Endothelial cell of umbilical vein (primary cell): ENCODE measurements at regions not wholly inside any gene's neighbourhood (a gene's known extent, or its start where the extent isn't known, plus 50 kb on each side); places are given as distances from the start of the nearest gene placed in this dataset.
A peak's percentile ranks its signal among the peaks of the same experiment; 100 is the strongest.

ENCODE experiments used
- BruUV-seq: library from RNA; stranded (reverse); fragments of 400-500 nt; replicated peaks from 2 replicates; lab custom pipeline; 2021; lab: Mats Ljungman, UMichigan
- CTCF ChIA-PET: fragments of 300-600, 350-600 bp; sonication (Branson Sonifier 250); formaldehyde crosslinking; loops from one replicate; lab custom pipeline; 2021; ENCODE audit warnings: antibody characterized with exemption, inconsistent platforms; lab: Charles Lee
- POLR2A ChIA-PET: fragments of 300-600, 350-600 bp; sonication (Branson Sonifier 250); formaldehyde crosslinking; loops from one replicate; lab custom pipeline; 2021; ENCODE audit warnings: antibody characterized with exemption, inconsistent platforms; lab: Charles Lee
- DNase-seq: peaks from one replicate; pipeline ENCODE4 v3.0.0-alpha.2; 2011; ENCODE audit warnings: low read depth, low spot score
- FAIRE-seq: peaks from 2 replicates; lab custom pipeline; 2011; peaks lifted over from hg19 to GRCh38; lab: Jason Lieb, UNC
- H2AFZ ChIP-seq: 2 replicates; pipeline ENCODE4 v1.6.0; 2012; ENCODE audit warnings: low read depth, low read length, control low read depth, inconsistent platforms
- H3K27ac ChIP-seq: 2 replicates; pipeline ENCODE4 v1.5.1; 2011; ENCODE audit warnings: low read depth, mild to moderate bottlenecking, control low read depth, low read length, moderate library complexity; ENCODE audit not compliant: insufficient read depth
- H3K27me3 ChIP-seq, 2 experiments: 2 replicates each; pipeline versions ENCODE4 v1.6.0 to v1.6.1; 2011; ENCODE audit warnings: low read length in 2 of 2, mixed read lengths in 1 of 2; ENCODE audit not compliant: control insufficient read depth in 2 of 2, insufficient read depth in 2 of 2
- H3K36me3 ChIP-seq, 2 experiments: 2 replicates in 1 of 2; 3 replicates in 1 of 2; pipeline ENCODE4 v1.5.1; 2011; ENCODE audit warnings: low read length in 2 of 2, mild to moderate bottlenecking in 1 of 2, moderate library complexity in 1 of 2; ENCODE audit not compliant: control insufficient read depth in 2 of 2, insufficient read depth in 2 of 2; ENCODE audit errors: extremely low read depth in 1 of 2
- H3K4me1 ChIP-seq: 3 replicates; pipeline ENCODE4 v1.5.1; 2011; ENCODE audit warnings: mild to moderate bottlenecking, low read length; ENCODE audit not compliant: control insufficient read depth, insufficient read depth; ENCODE audit errors: extremely low read depth
- H3K4me2 ChIP-seq: 2 replicates; pipeline ENCODE4 v1.6.1; 2011; ENCODE audit warnings: low read length, control low read depth, mixed read lengths; ENCODE audit not compliant: insufficient read depth
- H3K4me3 ChIP-seq, 3 experiments: fragments of 200-600 bp in 1 of 3; sonication (generic), shearing (Covaris generic) in 1 of 3; replicated peaks in 1 of 3; 2 replicates each; pipeline ENCODE4 v1.5.1; 2011 to 2016; ENCODE audit warnings: control low read depth in 3 of 3, low read length in 3 of 3, mild to moderate bottlenecking in 2 of 3, inconsistent platforms in 1 of 3, low read depth in 1 of 3, moderate library complexity in 1 of 3; ENCODE audit not compliant: insufficient read depth in 1 of 3
- H3K79me2 ChIP-seq: 2 replicates; pipeline ENCODE4 v1.6.0; 2012; ENCODE audit warnings: low read length, inconsistent platforms; ENCODE audit not compliant: control insufficient read depth, insufficient read depth
- H3K9ac ChIP-seq: replicated peaks from 2 replicates; pipeline ENCODE3; 2011; ENCODE audit warnings: low read length, control low read depth; ENCODE audit not compliant: insufficient read depth; ENCODE audit errors: extremely low read depth
- H3K9me1 ChIP-seq: replicated peaks from 3 replicates; pipeline ENCODE4 v1.6.0; 2011; ENCODE audit warnings: mild to moderate bottlenecking, low read length; ENCODE audit not compliant: control insufficient read depth, insufficient read depth; ENCODE audit errors: extremely low read depth
- H3K9me3 ChIP-seq: replicated peaks from 2 replicates; pipeline ENCODE4 v1.5.1; 2012; ENCODE audit warnings: low read length, inconsistent platforms; ENCODE audit not compliant: control insufficient read depth, insufficient read depth
- H4K20me1 ChIP-seq: replicated peaks from 2 replicates; pipeline ENCODE3; 2011; ENCODE audit warnings: mild to moderate bottlenecking, low read length; ENCODE audit not compliant: control insufficient read depth, insufficient read depth; ENCODE audit errors: extremely low read depth
- CTCF ChIP-seq, 2 donors: IDR thresholded peaks; 1 replicate in 1 of 2; 2 replicates in 1 of 2; pipeline ENCODE4 v1.5.1; 2011; ENCODE audit warnings: low read length in 2 of 2, mild to moderate bottlenecking in 2 of 2, moderate library complexity in 2 of 2, control low read depth in 1 of 2, inconsistent platforms in 1 of 2, low read depth in 1 of 2; ENCODE audit not compliant: insufficient read depth in 1 of 2; ENCODE audit errors: extremely low read depth in 1 of 2
- EZH2 ChIP-seq: IDR thresholded peaks from 2 replicates; pipeline ENCODE4 v1.6.1; 2012; ENCODE audit warnings: borderline replicate concordance, low read depth, mild to moderate bottlenecking, moderate library complexity, low read length, inconsistent platforms; ENCODE audit not compliant: severe bottlenecking
- FOS ChIP-seq: IDR thresholded peaks from 2 replicates; pipeline ENCODE4 v1.6.1; 2011; ENCODE audit warnings: mild to moderate bottlenecking, low read length, moderate library complexity, borderline replicate concordance; ENCODE audit not compliant: insufficient read depth
- GATA2 ChIP-seq: IDR thresholded peaks from 2 replicates; pipeline ENCODE4 v1.7.0; 2011; ENCODE audit warnings: low read depth, mild to moderate bottlenecking, moderate library complexity, mixed read lengths, low read length; ENCODE audit not compliant: insufficient read length, insufficient read depth
- JUN ChIP-seq: IDR thresholded peaks from 2 replicates; pipeline ENCODE4 v1.6.1; 2011; ENCODE audit warnings: borderline replicate concordance, low read depth; ENCODE audit not compliant: insufficient read length, insufficient read depth
- MAX ChIP-seq: IDR thresholded peaks from 2 replicates; pipeline ENCODE4 v1.6.1; 2011; ENCODE audit not compliant: insufficient read depth, insufficient read length
- MYC ChIP-seq: IDR thresholded peaks from one replicate; pipeline ENCODE4 v1.6.1; 2011; ENCODE audit warnings: mild to moderate bottlenecking, low read depth, low read length
- POLR2A ChIP-seq: IDR thresholded peaks from 2 replicates; pipeline ENCODE4 v1.6.1; 2012; ENCODE audit warnings: low read depth, mild to moderate bottlenecking, control low read depth, low read length
- POLR2AphosphoS5 ChIP-seq: IDR thresholded peaks from 2 replicates; pipeline ENCODE4 v1.6.1; 2012; ENCODE audit warnings: low read depth, mild to moderate bottlenecking, control low read depth, low read length, moderate library complexity; ENCODE audit not compliant: insufficient read depth
- dilution Hi-C: fragments of 300-500 bp; cut with MboI; formaldehyde crosslinking; loops from one replicate; pipeline ENCODE4 v1.15.0; 2019; ENCODE audit warnings: low sequenced_read_pairs; ENCODE audit not compliant: extremely low pct_ligation_motif_present
- intact Hi-C: fragments of 100-400 bp; cut with micrococcal nuclease; formaldehyde crosslinking; loops from one replicate; pipeline ENCODE4 v1.10.0; 2022

GRCh38 chr18:22702806-22703205 lies 230.3 kb upstream of the RBBP8 start:
- dilution Hi-C loops: no loop called here
- CTCF ChIA-PET: interaction anchor here (0.5 to 2.2 kb wide), 2 partner anchors 33 to 136 kb away, joined by 3 to 8 read pairs; no protein-coding TSS in a partner anchor
- POLR2A ChIA-PET: no interaction called here

GRCh38 chr18:22703883-22704585 lies 229.1 kb upstream of the RBBP8 start:
- intact Hi-C loops (loop anchor here (1.0 to 10.0 kb wide), 6 partner anchors 35 to 789 kb away; partner anchors contain the start of gene GATA6), dilution Hi-C loops (no loop called here)
- no peaks in the 10 kb centered on the region for H4K20me1 ChIP-seq
- ChIA-PET CTCF (interaction anchor here (1.0 to 2.2 kb wide), 7 partner anchors 27 to 530 kb away, joined by 3 to 12 read pairs (median 6); no protein-coding TSS in a partner anchor), POLR2A (no interaction called here)
- FAIRE-seq (peak; percentile 4), DNase-seq (peak; percentile 71)
- BruUV-seq: no TSS peak
- H3K4me3 ChIP-seq: no peak overlapping the region
- H3K9me3 ChIP-seq: no peaks in the 10 kb centered on the region
- H3K27me3 ChIP-seq: no peaks in the 10 kb centered on the region
- TF ChIP-seq EZH2: no peak
- TF ChIP-seq JUN: no peak
- peak; percentile 66 to 69 for TF ChIP-seq CTCF (IDR thresholded peaks at IDR 0.05; ENCODE audit: extremely low read depth in 1 of 2, insufficient read depth in 1 of 2, low read depth in 1 of 2, low read length in 2 of 2)
- TF ChIP-seq MAX: no peak
- no peak for TF ChIP-seq FOS
- TF ChIP-seq POLR2A: no peak
- no peak overlapping the region for H3K4me2 ChIP-seq
- H3K9me1 ChIP-seq: no peaks in the 10 kb centered on the region
- H3K79me2 ChIP-seq: no peaks in the 10 kb centered on the region
- no peak overlapping the region for H3K9ac ChIP-seq
- no peak overlapping the region for H3K27ac ChIP-seq
- no peaks in the 10 kb centered on the region for H3K36me3 ChIP-seq
- no peak overlapping the region for H2AFZ ChIP-seq
- H3K4me1 ChIP-seq: peaks cover 4% of the 10 kb centered on the region

More at GRCh38 chr18:22702806-22703205, 230.3 kb upstream of the RBBP8 start:
- Histone ChIP-seq H3K9me3 (no peaks in the 10 kb centered on the region), H4K20me1 (no peaks in the 10 kb centered on the region), H3K27me3 (no peaks in the 10 kb centered on the region), H3K27ac (no peak overlapping the region), H3K4me3 (no peak overlapping the region), H2AFZ (no peak overlapping the region), H3K9ac (no peak overlapping the region), H3K4me1 (peaks cover 4% of the 10 kb centered on the region), H3K9me1 (no peaks in the 10 kb centered on the region), H3K36me3 (no peaks in the 10 kb centered on the region), H3K4me2 (no peak overlapping the region), H3K79me2 (no peaks in the 10 kb centered on the region)
- no peak for DNase-seq
- TF ChIP-seq MAX (no peak), POLR2AphosphoS5 (no peak), POLR2A (no peak), MYC (no peak), GATA2 (no peak), EZH2 (no peak), FOS (no peak), JUN (no peak)
- no peak for FAIRE-seq
- intact Hi-C loops: loop anchor here (10.0 kb wide), 1 partner anchor 368 kb away; no protein-coding TSS in a partner anchor
- no TSS peak for BruUV-seq
